H9 (cell line): ENCODE measurements at regions not wholly inside any gene's neighbourhood (a gene's known extent, or its start where the extent isn't known, plus 50 kb on each side); places are given as distances from the start of the nearest gene placed in this dataset.

Experiments
- DNase-seq: peaks from one replicate; pipeline ENCODE4 v3.0.0-alpha.2; 2017
- H2AFZ ChIP-seq: one replicate; pipeline ENCODE4 v1.6.1; 2013; ENCODE audit warnings: mild to moderate bottlenecking, low read length, control low read depth, moderate library complexity
- H2AK5ac ChIP-seq: 2 replicates; pipeline ENCODE4 v1.6.1; 2013; ENCODE audit warnings: low read length, control low read depth, mixed read lengths; ENCODE audit not compliant: insufficient read length
- H2BK120ac ChIP-seq: one replicate; pipeline ENCODE4 v1.6.1; 2013; ENCODE audit warnings: low read depth, mild to moderate bottlenecking, low read length, control low read depth, inconsistent platforms; ENCODE audit not compliant: poor library complexity, severe bottlenecking
- H2BK12ac ChIP-seq: 2 replicates; pipeline ENCODE4 v1.6.1; 2013; ENCODE audit warnings: low read length, control low read depth, mixed read lengths, low read depth; ENCODE audit not compliant: insufficient read length
- H2BK15ac ChIP-seq: 2 replicates; pipeline ENCODE4 v1.6.1; 2013; ENCODE audit warnings: low read depth, low read length, control low read depth
- H2BK20ac ChIP-seq: one replicate; pipeline ENCODE4 v1.6.1; 2013; ENCODE audit warnings: low read depth, mild to moderate bottlenecking, low read length, control low read depth, inconsistent platforms; ENCODE audit not compliant: poor library complexity, severe bottlenecking
- H2BK5ac ChIP-seq: 2 replicates; pipeline ENCODE4 v1.6.1; 2013; ENCODE audit warnings: low read length, control low read depth, mixed read lengths; ENCODE audit not compliant: insufficient read length
- H3K14ac ChIP-seq: 2 replicates; pipeline ENCODE4 v1.6.1; 2013; ENCODE audit warnings: low read length, control low read depth; ENCODE audit not compliant: insufficient read depth
- H3K18ac ChIP-seq: 2 replicates; pipeline ENCODE4 v1.6.1; 2013; ENCODE audit warnings: low read depth, mild to moderate bottlenecking, mixed read lengths, low read length, control low read depth; ENCODE audit not compliant: insufficient read length
- H3K23ac ChIP-seq: 2 replicates; pipeline ENCODE4 v1.6.1; 2013; ENCODE audit warnings: low read length, control low read depth, mixed read lengths, low read depth; ENCODE audit not compliant: insufficient read length
- H3K23me2 ChIP-seq: 2 replicates; pipeline ENCODE4 v1.6.1; 2013; ENCODE audit warnings: low read depth, mild to moderate bottlenecking, mixed read lengths, low read length, control low read depth; ENCODE audit not compliant: insufficient read length, poor library complexity, severe bottlenecking
- H3K27ac ChIP-seq: 2 replicates; pipeline ENCODE4 v1.5.1; 2013; ENCODE audit warnings: low read length, control low read depth, mixed read lengths, low read depth; ENCODE audit not compliant: insufficient read length
- H3K27me3 ChIP-seq: 2 replicates; pipeline ENCODE4 v1.6.1; 2013; ENCODE audit warnings: low read length, control low read depth, inconsistent platforms; ENCODE audit not compliant: insufficient read depth
- H3K4ac ChIP-seq: 2 replicates; pipeline ENCODE4 v1.6.1; 2013; ENCODE audit warnings: low read depth, mild to moderate bottlenecking, control low read depth, inconsistent platforms, low read length, moderate library complexity
- H3K4me1 ChIP-seq: 2 replicates; pipeline ENCODE4 v1.6.1; 2013; ENCODE audit warnings: low read length, control low read depth, inconsistent platforms; ENCODE audit not compliant: insufficient read depth
- H3K4me2 ChIP-seq: 2 replicates; pipeline ENCODE4 v1.6.1; 2013; ENCODE audit warnings: low read length, control low read depth, mixed read lengths; ENCODE audit not compliant: insufficient read length, insufficient read depth
- H3K56ac ChIP-seq: 2 replicates; pipeline ENCODE4 v1.6.1; 2013; ENCODE audit warnings: low read depth, mild to moderate bottlenecking, mixed read lengths, low read length, control low read depth; ENCODE audit not compliant: insufficient read length
- H3K79me1 ChIP-seq: 2 replicates; pipeline ENCODE4 v1.6.1; 2013; ENCODE audit warnings: low read depth, mild to moderate bottlenecking, moderate library complexity, low read length, control low read depth, inconsistent platforms; ENCODE audit not compliant: insufficient read depth, poor library complexity, severe bottlenecking
- H3K79me2 ChIP-seq: 2 replicates; pipeline ENCODE4 v1.6.1; 2013; ENCODE audit warnings: low read length, control low read depth, inconsistent platforms; ENCODE audit not compliant: insufficient read depth
- H3K9ac ChIP-seq: 2 replicates; pipeline ENCODE4 v1.6.1; 2013; ENCODE audit warnings: low read length, control low read depth, mixed read lengths; ENCODE audit not compliant: insufficient read length; ENCODE audit errors: extremely low read depth
- H3K9me3 ChIP-seq: one replicate; pipeline ENCODE4 v1.6.1; 2013; ENCODE audit warnings: low read depth, low read length, inconsistent platforms; ENCODE audit not compliant: control insufficient read depth
- H3T11ph ChIP-seq: one replicate; pipeline ENCODE4 v1.6.1; 2013; ENCODE audit warnings: mild to moderate bottlenecking, low read length, control low read depth, inconsistent platforms
- H4K20me1 ChIP-seq: one replicate; pipeline ENCODE4 v1.6.1; 2013; ENCODE audit not compliant: control insufficient read depth, insufficient read length, insufficient read depth
- H4K5ac ChIP-seq: 2 replicates; pipeline ENCODE4 v1.6.1; 2013; ENCODE audit warnings: low read depth, mild to moderate bottlenecking, mixed read lengths, low read length, control low read depth; ENCODE audit not compliant: insufficient read length
- H4K8ac ChIP-seq: replicated peaks from 2 replicates; pipeline ENCODE4 v1.6.1; 2013; ENCODE audit warnings: low read length, control low read depth, mixed read lengths, low read depth; ENCODE audit not compliant: insufficient read length
- H4K91ac ChIP-seq: 2 replicates; pipeline ENCODE4 v1.6.1; 2013; ENCODE audit warnings: low read depth, mild to moderate bottlenecking, moderate library complexity, mixed read lengths, low read length, control low read depth; ENCODE audit not compliant: insufficient read length
- H3K27ac Mint-ChIP-seq, 3 experiments: 2 replicates in 2 of 3; 3 replicates in 1 of 3; pipeline ENCODE4 v1.8.0; 2020 to 2021; ENCODE audit warnings: mixed read lengths in 3 of 3, mild to moderate bottlenecking in 1 of 3, moderate library complexity in 1 of 3
- H3K27me3 Mint-ChIP-seq: 2 replicates; pipeline ENCODE4 v1.8.0; 2021; ENCODE audit warnings: low read depth, mild to moderate bottlenecking, moderate library complexity, mixed read lengths
- H3K36me3 Mint-ChIP-seq, 3 experiments: 2 replicates in 2 of 3; 3 replicates in 1 of 3; pipeline ENCODE4 v1.8.0; 2020 to 2021; ENCODE audit warnings: low read depth in 3 of 3, mixed read lengths in 3 of 3; ENCODE audit not compliant: insufficient read depth in 1 of 3
- H3K4me1 Mint-ChIP-seq, 2 experiments: 2 replicates each; pipeline ENCODE4 v1.8.0; 2020; ENCODE audit warnings: mixed read lengths in 2 of 2
- H3K4me3 Mint-ChIP-seq, 2 experiments: 2 replicates in 1 of 2; 3 replicates in 1 of 2; pipeline ENCODE4 v1.8.0; 2020 to 2021; ENCODE audit warnings: mild to moderate bottlenecking in 2 of 2, mixed read lengths in 2 of 2, moderate library complexity in 1 of 2
- H3K9me3 Mint-ChIP-seq, 2 experiments: 2 replicates in 1 of 2; 3 replicates in 1 of 2; pipeline ENCODE4 v1.8.0; 2020; ENCODE audit warnings: mild to moderate bottlenecking in 2 of 2, mixed read lengths in 2 of 2, moderate library complexity in 1 of 2
- WGBS: extraction: QIAGEN DNeasy Blood & Tissue Kit; methylation state at CpG from one replicate; pipeline ENCODE4 v1.1.7; 2013; ENCODE audit warnings: missing lambda C conversion rate, low lambda C conversion rate, mixed read lengths; ENCODE audit not compliant: insufficient read length; ENCODE audit errors: extremely low coverage; 5-methylcytosine and 5-hydroxymethylcytosine counted together
- TF ChIP-seq, protein P1 (sequence below): fragments of 200-600 bp; sonication (generic); conservative IDR thresholded peaks from 3 replicates; pipeline ENCODE4 v1.8.0; 2021; ENCODE audit warnings: antibody characterized with exemption, mild to moderate bottlenecking

DNA sequence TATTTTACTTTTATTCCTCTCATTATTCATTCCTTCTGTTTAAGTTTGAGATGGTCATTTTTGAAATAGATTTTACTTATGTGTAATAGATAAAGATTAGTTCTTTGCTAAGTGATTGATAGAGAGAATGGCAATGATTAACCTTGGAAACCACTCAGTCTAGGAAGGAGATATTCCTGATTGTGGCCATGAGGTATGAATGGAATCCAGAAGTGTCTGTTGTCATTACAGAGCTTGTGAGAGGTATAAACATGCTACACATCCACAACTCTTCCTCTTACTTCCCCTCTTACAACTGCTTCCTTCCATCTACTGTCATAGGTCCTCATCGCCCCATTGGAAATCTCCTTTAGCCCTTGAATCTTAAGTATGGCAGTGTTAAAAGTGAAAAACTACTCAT is 988.8 kb upstream of the B3GALT2 start:
- H2BK5ac ChIP-seq = no peak overlapping the region
- H3K4ac ChIP-seq = no peak overlapping the region
- no peaks in the 10 kb centered on the region for H3K27me3 Mint-ChIP-seq
- H3K79me2 ChIP-seq = no peaks in the 10 kb centered on the region
- H4K91ac ChIP-seq = no peak overlapping the region
- no peak overlapping the region for H3K18ac ChIP-seq
- H3K9me3 Mint-ChIP-seq = no peaks in the 10 kb centered on the region; a peak in 1 of 5 replicates
- H3K27ac ChIP-seq = no peak overlapping the region
- peaks cover 2% of the 10 kb centered on the region; the same call in 1 of the 2 replicates for H3K4me1 ChIP-seq
- H3K4me3 Mint-ChIP-seq = no peak overlapping the region
- no peak overlapping the region for H2BK120ac ChIP-seq
- H3K4me2 ChIP-seq = no peak overlapping the region
- TF ChIP-seq, protein P1, sequence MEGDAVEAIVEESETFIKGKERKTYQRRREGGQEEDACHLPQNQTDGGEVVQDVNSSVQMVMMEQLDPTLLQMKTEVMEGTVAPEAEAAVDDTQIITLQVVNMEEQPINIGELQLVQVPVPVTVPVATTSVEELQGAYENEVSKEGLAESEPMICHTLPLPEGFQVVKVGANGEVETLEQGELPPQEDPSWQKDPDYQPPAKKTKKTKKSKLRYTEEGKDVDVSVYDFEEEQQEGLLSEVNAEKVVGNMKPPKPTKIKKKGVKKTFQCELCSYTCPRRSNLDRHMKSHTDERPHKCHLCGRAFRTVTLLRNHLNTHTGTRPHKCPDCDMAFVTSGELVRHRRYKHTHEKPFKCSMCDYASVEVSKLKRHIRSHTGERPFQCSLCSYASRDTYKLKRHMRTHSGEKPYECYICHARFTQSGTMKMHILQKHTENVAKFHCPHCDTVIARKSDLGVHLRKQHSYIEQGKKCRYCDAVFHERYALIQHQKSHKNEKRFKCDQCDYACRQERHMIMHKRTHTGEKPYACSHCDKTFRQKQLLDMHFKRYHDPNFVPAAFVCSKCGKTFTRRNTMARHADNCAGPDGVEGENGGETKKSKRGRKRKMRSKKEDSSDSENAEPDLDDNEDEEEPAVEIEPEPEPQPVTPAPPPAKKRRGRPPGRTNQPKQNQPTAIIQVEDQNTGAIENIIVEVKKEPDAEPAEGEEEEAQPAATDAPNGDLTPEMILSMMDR = no peak
- no peak overlapping the region for H3T11ph ChIP-seq
- H2BK15ac ChIP-seq = no peak overlapping the region
- H4K8ac ChIP-seq = no peak overlapping the region
- no peak overlapping the region for H3K9ac ChIP-seq
- no peaks in the 10 kb centered on the region for H3K9me3 ChIP-seq
- H3K23me2 ChIP-seq = no peaks in the 10 kb centered on the region
- no peak overlapping the region for H3K14ac ChIP-seq
- H3K56ac ChIP-seq = no peak overlapping the region
- H3K4me1 Mint-ChIP-seq = peaks cover 23 to 24% of the 10 kb centered on the region in 2 experiments
- no peaks in the 10 kb centered on the region for H3K36me3 Mint-ChIP-seq
- H2BK20ac ChIP-seq = no peak overlapping the region
- no peak for DNase-seq
- no peak overlapping the region for H3K23ac ChIP-seq
- H2BK12ac ChIP-seq = no peak overlapping the region
- no peaks in the 10 kb centered on the region for H3K27me3 ChIP-seq
- peak overlapping the region in 1 of 3 experiments; percentile 6; a peak in 2 of 7 replicates for H3K27ac Mint-ChIP-seq
- no peaks in the 10 kb centered on the region for H3K79me1 ChIP-seq
- WGBS = no CpG with 5 or more reads among the region's 1 CpG
- no peak overlapping the region for H2AK5ac ChIP-seq
- H4K5ac ChIP-seq = no peak overlapping the region
- H2AFZ ChIP-seq = no peak overlapping the region
- no peaks in the 10 kb centered on the region for H4K20me1 ChIP-seq
